H1 (cell line): ENCODE measurements at regions not wholly inside any gene's neighbourhood (a gene's known extent, or its start where the extent isn't known, plus 50 kb on each side); places are given as distances from the start of the nearest gene placed in this dataset.

Source experiments
- BRCA1 ChIP-seq: IDR thresholded peaks from 2 replicates; pipeline ENCODE4 v1.6.1; 2012; ENCODE audit warnings: low read depth, low read length, improper control_type of control experiment
- RFX5 ChIP-seq: IDR thresholded peaks from 2 replicates; pipeline ENCODE4 v1.6.1; 2011; ENCODE audit warnings: low read depth, low read length, improper control_type of control experiment, borderline replicate concordance
- SUZ12 ChIP-seq: fragments of 200-600 bp; sonication (generic); IDR thresholded peaks from 2 replicates; pipeline ENCODE4 v1.6.1; 2012; ENCODE audit warnings: mild to moderate bottlenecking, inconsistent platforms, low read length, moderate library complexity, mixed read lengths

DNA sequence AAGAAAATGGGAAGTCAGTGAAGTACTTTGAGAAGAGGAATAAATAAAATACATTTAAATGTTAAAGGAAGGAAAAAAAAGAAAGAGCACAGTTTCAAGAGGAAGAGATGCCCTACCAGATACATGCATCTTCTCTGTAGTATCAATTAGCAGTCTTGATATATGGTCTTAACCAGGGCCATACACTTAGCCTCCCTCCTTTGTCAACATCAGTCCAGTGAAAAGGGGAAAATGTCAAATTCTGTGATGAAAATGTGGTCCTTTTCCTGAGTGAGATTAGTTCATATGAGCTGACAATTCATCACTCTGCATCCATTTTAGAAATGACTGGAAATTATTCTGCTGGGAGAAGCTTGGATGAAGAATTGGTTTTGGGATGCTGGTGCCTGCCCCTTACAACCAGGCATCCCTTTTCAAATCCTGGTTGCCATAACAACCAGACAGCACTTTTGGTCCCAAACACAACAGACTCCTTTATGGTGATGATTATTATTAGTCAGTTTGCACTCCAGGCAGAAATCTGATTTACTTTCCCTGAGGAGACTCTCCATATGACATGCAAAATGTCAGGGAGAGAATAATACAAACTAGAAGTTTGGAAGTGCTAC is 933.6 kb upstream of the CDH8 start (continued):
- TF ChIP-seq SUZ12 (no peak), BRCA1 (no peak), RFX5 (no peak)
- TF ChIP-seq, all 59 proteins: peak for 0
